Peyer's patch (tissue), 4 donors: ENCODE measurements at regions not wholly inside any gene's neighbourhood (a gene's known extent, or its start where the extent isn't known, plus 50 kb on each side); places are given as distances from the start of the nearest gene placed in this dataset.

Experiments
- DNase-seq, 3 donors: peaks; one replicate each; pipeline ENCODE4 v3.0.0-alpha.2; 2017 to 2019
- H3K27ac ChIP-seq, 4 donors: fragments of 200-600 bp; sonication (generic); one replicate each; pipeline ENCODE4 v1.5.1; 2016 to 2019
- H3K27me3 ChIP-seq, 2 donors: fragments of 200-600 bp; sonication (generic); one replicate each; pipeline ENCODE4 v1.5.1; 2019
- H3K36me3 ChIP-seq, 3 donors: fragments of 200-600 bp; sonication (generic); one replicate each; pipeline ENCODE4 v1.5.1; 2016 to 2019
- H3K4me1 ChIP-seq, 4 donors: fragments of 200-600 bp; sonication (generic); one replicate each; pipeline ENCODE4 v1.5.1; 2016 to 2019
- H3K4me3 ChIP-seq, 4 donors: fragments of 200-600 bp; sonication (generic); 1 replicate in 3 of 4; 2 replicates in 1 of 4; pipeline ENCODE4 v1.5.1; 2016 to 2019; ENCODE audit warnings: mild to moderate bottlenecking in 1 of 4
- H3K9me3 ChIP-seq, 4 donors: fragments of 200-600 bp; sonication (generic); one replicate each; pipeline ENCODE4 v1.5.1; 2016 to 2019; ENCODE audit warnings: mild to moderate bottlenecking in 1 of 4
- CTCF ChIP-seq, 6 experiments: fragments of 450-650 bp in 4 of 6; fragments of 200-600 bp in 2 of 6; sonication (generic) in 1 of 6; IDR thresholded peaks; one replicate each; pipeline ENCODE4 v1.5.1; 2017 to 2019; ENCODE audit warnings: antibody characterized with exemption in 6 of 6, mild to moderate bottlenecking in 3 of 6, moderate library complexity in 1 of 6
- POLR2A ChIP-seq, 2 donors: fragments of 450-650 bp; IDR thresholded peaks; one replicate each; pipeline ENCODE4 v1.5.1; 2017; ENCODE audit warnings: antibody characterized with exemption in 2 of 2, mild to moderate bottlenecking in 2 of 2, moderate library complexity in 2 of 2

DNA sequence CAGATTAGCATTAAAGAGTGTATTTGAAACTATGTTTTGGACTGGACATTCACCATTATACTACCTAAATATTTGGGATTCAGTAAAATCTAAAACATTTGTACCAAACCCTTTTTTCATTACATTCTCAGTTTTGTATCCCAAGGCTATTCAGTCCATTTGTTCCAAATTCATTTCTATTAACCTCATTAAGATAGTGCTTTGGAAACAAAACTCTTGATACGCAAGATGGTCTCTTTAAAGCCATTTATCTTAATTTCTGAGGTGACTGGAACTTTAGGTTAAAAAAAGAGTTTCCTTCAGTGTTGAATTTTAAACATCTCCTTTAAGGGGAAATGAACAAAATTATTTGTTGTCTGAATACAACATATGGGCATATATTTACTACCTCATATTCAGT is 702.5 kb upstream of the GRAMD2B start:
- no peak overlapping the region for H3K4me3 ChIP-seq
- H3K36me3 ChIP-seq = no peaks in the 10 kb centered on the region
- no peak overlapping the region for H3K27ac ChIP-seq
- H3K9me3 ChIP-seq = no peaks in the 10 kb centered on the region
- H3K27me3 ChIP-seq = no peaks in the 10 kb centered on the region
- TF ChIP-seq POLR2A (IDR thresholded peaks at IDR 0.05) (no peak), CTCF (IDR thresholded peaks at IDR 0.05) (no peak)
- H3K4me1 ChIP-seq = no peaks in the 10 kb centered on the region
- no peak for DNase-seq

GRCh38 chr5:125722550-125722949 is 700.7 kb upstream of the GRAMD2B start:
- Histone ChIP-seq H3K27ac (no peak overlapping the region), H3K36me3 (no peaks in the 10 kb centered on the region), H3K27me3 (no peaks in the 10 kb centered on the region), H3K4me1 (no peaks in the 10 kb centered on the region), H3K4me3 (no peak overlapping the region), H3K9me3 (no peaks in the 10 kb centered on the region)
- TF ChIP-seq POLR2A (IDR thresholded peaks at IDR 0.05) (no peak), CTCF (IDR thresholded peaks at IDR 0.05) (no peak)
- DNase-seq = no peak

- Histone ChIP-seq H3K4me1 (no peaks in the 10 kb centered on the region), H3K36me3 (no peaks in the 10 kb centered on the region), H3K27ac (no peak overlapping the region), H3K4me3 (no peak overlapping the region), H3K27me3 (no peaks in the 10 kb centered on the region), H3K9me3 (no peaks in the 10 kb centered on the region)
- no peak for DNase-seq
- TF ChIP-seq POLR2A (IDR thresholded peaks at IDR 0.05) (no peak), CTCF (IDR thresholded peaks at IDR 0.05) (no peak)
Observed at GRCh38 chr5:125725691-125726090, 697.5 kb upstream of the GRAMD2B start.

DNA sequence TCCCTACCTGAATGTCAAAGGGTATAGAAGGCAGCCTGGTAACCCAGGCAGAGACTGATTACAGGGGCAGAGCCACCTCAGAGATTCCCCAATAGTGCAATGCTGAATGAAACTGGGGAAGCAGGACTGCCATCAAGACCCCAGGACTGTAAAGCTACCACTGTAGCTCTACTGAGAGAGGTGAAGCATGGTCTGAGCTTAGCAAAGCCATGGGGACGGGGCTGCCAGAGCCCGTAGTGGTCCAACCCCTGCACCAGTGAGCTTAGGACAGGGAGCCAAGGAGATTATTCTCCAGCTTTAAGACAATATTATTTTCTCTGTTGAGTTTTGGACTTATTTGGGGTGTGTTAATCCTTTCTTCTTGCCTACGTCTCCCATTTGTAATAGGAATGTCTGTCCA is 679.3 kb upstream of the GRAMD2B start:
- no peak overlapping the region for H3K27ac ChIP-seq
- TF ChIP-seq CTCF (IDR thresholded peaks at IDR 0.05) (no peak), POLR2A (IDR thresholded peaks at IDR 0.05) (no peak)
- DNase-seq = no peak
- peaks cover 0 to 2% (median 0%) of the 10 kb centered on the region in 4 donors for H3K9me3 ChIP-seq
- no peaks in the 10 kb centered on the region for H3K36me3 ChIP-seq
- no peaks in the 10 kb centered on the region for H3K27me3 ChIP-seq
- H3K4me3 ChIP-seq = no peak overlapping the region
- H3K4me1 ChIP-seq = no peaks in the 10 kb centered on the region

GRCh38 chr5:125746917-125747316 is 676.3 kb upstream of the GRAMD2B start:
- Histone ChIP-seq H3K36me3 (no peaks in the 10 kb centered on the region), H3K9me3 (peaks cover 0 to 2% (median 0%) of the 10 kb centered on the region in 4 donors), H3K27ac (no peak overlapping the region), H3K4me3 (no peak overlapping the region), H3K27me3 (no peaks in the 10 kb centered on the region), H3K4me1 (no peaks in the 10 kb centered on the region)
- no peak for DNase-seq
- TF ChIP-seq CTCF (IDR thresholded peaks at IDR 0.05) = no peak
- TF ChIP-seq POLR2A (IDR thresholded peaks at IDR 0.05) = no peak
